Central memory CD8-positive, alpha-beta T cell (primary cell): ENCODE measurements at regions not wholly inside any gene's neighbourhood (a gene's known extent, or its start where the extent isn't known, plus 50 kb on each side); places are given as distances from the start of the nearest gene placed in this dataset.

Source experiments
- ATAC-seq: fragments of 150-1000 bp; cut with Tn5 transposase; replicated peaks from 2 replicates; pipeline ENCODE4 v1.10.0; 2022; ENCODE audit warnings: mild to moderate bottlenecking, moderate FRiP score, moderate number of reproducible peaks; ENCODE audit not compliant: poor library complexity, severe bottlenecking; ENCODE audit errors: extremely low read depth
- DNase-seq, 2 donors: peaks; one replicate each; pipeline ENCODE4 v3.0.0; 2021; ENCODE audit warnings: low spot score in 2 of 2
- H3K27ac Mint-ChIP-seq: one replicate; pipeline ENCODE4 v1.8.0; 2022; ENCODE audit warnings: low read depth, mild to moderate bottlenecking, moderate library complexity, mixed read lengths
- H3K27me3 Mint-ChIP-seq: one replicate; pipeline ENCODE4 v1.8.0; 2022; ENCODE audit warnings: mixed read lengths
- H3K36me3 Mint-ChIP-seq: one replicate; pipeline ENCODE4 v1.8.0; 2022; ENCODE audit warnings: mild to moderate bottlenecking, moderate library complexity, mixed read lengths; ENCODE audit not compliant: insufficient read depth
- H3K4me1 Mint-ChIP-seq: one replicate; pipeline ENCODE4 v1.8.0; 2022; ENCODE audit warnings: mixed read lengths
- H3K4me3 Mint-ChIP-seq: one replicate; pipeline ENCODE4 v1.8.0; 2022; ENCODE audit warnings: mild to moderate bottlenecking, moderate library complexity, mixed read lengths
- H3K9me3 Mint-ChIP-seq: one replicate; pipeline ENCODE4 v1.8.0; 2022; ENCODE audit warnings: mixed read lengths

- no peak for DNase-seq
- Mint-ChIP-seq H3K4me3 (no peak overlapping the region), H3K4me1 (no peaks in the 10 kb centered on the region), H3K9me3 (peaks cover 15% of the 10 kb centered on the region), H3K36me3 (no peaks in the 10 kb centered on the region), H3K27ac (no peak overlapping the region), H3K27me3 (no peaks in the 10 kb centered on the region)
- no peak for ATAC-seq
These were observed 587.1 kb downstream of the ZNF385D start for GRCh38 chr3:21163956-21164355.

- Mint-ChIP-seq H3K36me3 (no peaks in the 10 kb centered on the region), H3K4me3 (no peak overlapping the region), H3K4me1 (no peaks in the 10 kb centered on the region), H3K9me3 (peaks cover 29% of the 10 kb centered on the region), H3K27ac (no peak overlapping the region), H3K27me3 (no peaks in the 10 kb centered on the region)
- DNase-seq: no peak
- no peak for ATAC-seq
These were observed 591.5 kb downstream of the ZNF385D start for GRCh38 chr3:21159543-21159906.

GRCh38 chr3:21158861-21159542 lies 592.0 kb downstream of the ZNF385D start:
- Mint-ChIP-seq H3K27me3 (no peaks in the 10 kb centered on the region), H3K9me3 (peaks cover 29% of the 10 kb centered on the region), H3K4me3 (no peak overlapping the region), H3K4me1 (no peaks in the 10 kb centered on the region), H3K27ac (no peak overlapping the region), H3K36me3 (no peaks in the 10 kb centered on the region)
- no peak for ATAC-seq
- DNase-seq: no peak

- Mint-ChIP-seq H3K27ac (no peak overlapping the region), H3K4me1 (no peaks in the 10 kb centered on the region), H3K9me3 (peaks cover 24% of the 10 kb centered on the region), H3K4me3 (no peak overlapping the region), H3K27me3 (no peaks in the 10 kb centered on the region), H3K36me3 (no peaks in the 10 kb centered on the region)
- no peak for ATAC-seq
- no peak for DNase-seq
These were observed 596.1 kb downstream of the ZNF385D start for GRCh38 chr3:21154911-21155310.

- H3K4me1 Mint-ChIP-seq: no peaks in the 10 kb centered on the region
- no peak overlapping the region for H3K4me3 Mint-ChIP-seq
- no peak for DNase-seq
- H3K27me3 Mint-ChIP-seq: no peaks in the 10 kb centered on the region
- ATAC-seq: no peak
- no peaks in the 10 kb centered on the region for H3K36me3 Mint-ChIP-seq
- no peak overlapping the region for H3K27ac Mint-ChIP-seq
- peaks cover 21% of the 10 kb centered on the region for H3K9me3 Mint-ChIP-seq
These were observed 598.5 kb downstream of the ZNF385D start for GRCh38 chr3:21152555-21152954.

- ATAC-seq (no peak), DNase-seq (no peak)
- no peaks in the 10 kb centered on the region for H3K36me3 Mint-ChIP-seq
- no peaks in the 10 kb centered on the region for H3K4me1 Mint-ChIP-seq
- no peak overlapping the region for H3K27ac Mint-ChIP-seq
- no peak overlapping the region for H3K4me3 Mint-ChIP-seq
- H3K9me3 Mint-ChIP-seq: peaks cover 9% of the 10 kb centered on the region
- no peaks in the 10 kb centered on the region for H3K27me3 Mint-ChIP-seq
These were observed 608.1 kb downstream of the ZNF385D start for GRCh38 chr3:21142949-21143348.

GRCh38 chr3:21142031-21142430 lies 609.0 kb downstream of the ZNF385D start:
- no peaks in the 10 kb centered on the region for H3K4me1 Mint-ChIP-seq
- H3K4me3 Mint-ChIP-seq: no peak overlapping the region
- ATAC-seq (no peak), DNase-seq (no peak)
- H3K36me3 Mint-ChIP-seq: no peaks in the 10 kb centered on the region
- no peak overlapping the region for H3K27ac Mint-ChIP-seq
- H3K27me3 Mint-ChIP-seq: no peaks in the 10 kb centered on the region
- peaks cover 9% of the 10 kb centered on the region for H3K9me3 Mint-ChIP-seq

- Mint-ChIP-seq H3K27ac (no peak overlapping the region), H3K4me3 (no peak overlapping the region), H3K27me3 (no peaks in the 10 kb centered on the region), H3K36me3 (no peaks in the 10 kb centered on the region), H3K9me3 (peaks cover 4% of the 10 kb centered on the region), H3K4me1 (no peaks in the 10 kb centered on the region)
- no peak for DNase-seq
- no peak for ATAC-seq
These were observed 610.2 kb downstream of the ZNF385D start for GRCh38 chr3:21140785-21141184.

- Mint-ChIP-seq H3K36me3 (no peaks in the 10 kb centered on the region), H3K27ac (no peak overlapping the region), H3K4me1 (no peaks in the 10 kb centered on the region), H3K27me3 (no peaks in the 10 kb centered on the region), H3K9me3 (peaks cover 4% of the 10 kb centered on the region), H3K4me3 (no peak overlapping the region)
- DNase-seq: no peak
- no peak for ATAC-seq
These were observed 612.9 kb downstream of the ZNF385D start for GRCh38 chr3:21138085-21138484.

- Mint-ChIP-seq H3K27me3 (no peaks in the 10 kb centered on the region), H3K4me1 (no peaks in the 10 kb centered on the region), H3K36me3 (no peaks in the 10 kb centered on the region), H3K27ac (no peak overlapping the region), H3K9me3 (peaks cover 13% of the 10 kb centered on the region), H3K4me3 (no peak overlapping the region)
- ATAC-seq (no peak), DNase-seq (no peak)
These were observed 618.1 kb downstream of the ZNF385D start for GRCh38 chr3:21132896-21133295.

- no peak for DNase-seq
- Mint-ChIP-seq H3K4me1 (no peaks in the 10 kb centered on the region), H3K27ac (no peak overlapping the region), H3K9me3 (peaks cover 18% of the 10 kb centered on the region), H3K4me3 (no peak overlapping the region), H3K36me3 (no peaks in the 10 kb centered on the region), H3K27me3 (no peaks in the 10 kb centered on the region)
- no peak for ATAC-seq
These were observed 630.2 kb downstream of the ZNF385D start for GRCh38 chr3:21120826-21121225.

GRCh38 chr3:21117370-21117769 lies 633.6 kb downstream of the ZNF385D start:
- Mint-ChIP-seq H3K4me3 (no peak overlapping the region), H3K27me3 (no peaks in the 10 kb centered on the region), H3K36me3 (no peaks in the 10 kb centered on the region), H3K9me3 (peaks cover 35% of the 10 kb centered on the region), H3K27ac (no peak overlapping the region), H3K4me1 (no peaks in the 10 kb centered on the region)
- no peak for ATAC-seq
- DNase-seq: no peak

- H3K4me1 Mint-ChIP-seq: no peaks in the 10 kb centered on the region
- H3K36me3 Mint-ChIP-seq: no peaks in the 10 kb centered on the region
- peaks cover 45% of the 10 kb centered on the region for H3K9me3 Mint-ChIP-seq
- DNase-seq (no peak), ATAC-seq (no peak)
- H3K27ac Mint-ChIP-seq: no peak overlapping the region
- no peak overlapping the region for H3K4me3 Mint-ChIP-seq
- no peaks in the 10 kb centered on the region for H3K27me3 Mint-ChIP-seq
These were observed 642.0 kb downstream of the ZNF385D start for GRCh38 chr3:21109056-21109455.

- no peak for DNase-seq
- no peaks in the 10 kb centered on the region for H3K36me3 Mint-ChIP-seq
- H3K4me3 Mint-ChIP-seq: no peak overlapping the region
- peaks cover 38% of the 10 kb centered on the region for H3K9me3 Mint-ChIP-seq
- H3K27me3 Mint-ChIP-seq: no peaks in the 10 kb centered on the region
- H3K27ac Mint-ChIP-seq: no peak overlapping the region
- no peaks in the 10 kb centered on the region for H3K4me1 Mint-ChIP-seq
- no peak for ATAC-seq
These were observed 645.2 kb downstream of the ZNF385D start for GRCh38 chr3:21105784-21106183.
